ENCODE measurements at regions not wholly inside any gene's neighbourhood (a gene's known extent, or its start where the extent isn't known, plus 50 kb on each side); places are given as distances from the start of the nearest gene placed in this dataset.

GRCh38 chr1:56258371-56258770 lies 321.0 kb downstream of the PLPP3 start:
- TF ChIP-seq CTCF (IDR thresholded peaks at IDR 0.05; ENCODE audit: low read length) (no peak), EZH2 (IDR thresholded peaks at IDR 0.05; ENCODE audit: borderline replicate concordance, low read length) (no peak)
